ENCODE measurements at regions not wholly inside any gene's neighbourhood (a gene's known extent, or its start where the extent isn't known, plus 50 kb on each side); places are given as distances from the start of the nearest gene placed in this dataset.
A peak's percentile ranks its signal among the peaks of the same experiment; 100 is the strongest.
"Not testable (repeated sequence)": the region's sequence is repeated elsewhere in the genome, so short reads cannot be mapped to it uniquely, and the experiment has no call there.

DNA sequence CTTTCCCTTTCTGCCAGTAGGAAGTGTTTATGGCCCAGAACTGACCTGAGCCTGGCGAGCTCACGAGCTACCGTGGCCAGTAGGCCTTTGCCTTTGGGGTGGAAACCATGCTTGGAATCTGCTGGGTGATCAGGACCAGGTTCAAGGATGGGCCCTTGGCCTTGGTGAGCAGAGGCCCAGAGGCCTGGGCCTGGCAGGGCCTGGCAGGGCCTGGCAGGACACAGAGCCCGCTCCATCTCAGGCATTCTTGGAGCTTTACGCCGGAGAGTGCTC, 184.8 kb upstream of the RTL1 start:
- Mint-ChIP-seq H3K27me3 (peaks cover 7 to 27% of the 10 kb centered on the region in 2 donors), H3K27ac (peak overlapping the region in 1 of 8 donors; percentile 21), H3K4me1 (no peaks in the 10 kb centered on the region), H3K36me3 (no peaks in the 10 kb centered on the region), H3K4me3 (no peak overlapping the region), H3K9me3 (peaks cover 0 to 3% (median 0%) of the 10 kb centered on the region in 5 donors)
- POLR2A ChIA-PET: no interaction called here
- H3K27me3 ChIP-seq (ENCODE audit: insufficient read depth, low read length, poor library complexity, severe bottlenecking): no peaks in the 10 kb centered on the region
- H3K36me3 ChIP-seq (ENCODE audit: insufficient read depth, low read length): no peaks in the 10 kb centered on the region
- no peaks in the 10 kb centered on the region for H3K9me3 ChIP-seq (ENCODE audit: low read length)
- H3K4me1 ChIP-seq (ENCODE audit: insufficient read depth, low read length): no peaks in the 10 kb centered on the region
- no peak for DNase-seq
- CTCF ChIA-PET: no interaction called here
- no peak overlapping the region for H3K27ac ChIP-seq (ENCODE audit: low read depth, low read length)
- no peak overlapping the region for H3K4me3 ChIP-seq (ENCODE audit: low read length)

DNA sequence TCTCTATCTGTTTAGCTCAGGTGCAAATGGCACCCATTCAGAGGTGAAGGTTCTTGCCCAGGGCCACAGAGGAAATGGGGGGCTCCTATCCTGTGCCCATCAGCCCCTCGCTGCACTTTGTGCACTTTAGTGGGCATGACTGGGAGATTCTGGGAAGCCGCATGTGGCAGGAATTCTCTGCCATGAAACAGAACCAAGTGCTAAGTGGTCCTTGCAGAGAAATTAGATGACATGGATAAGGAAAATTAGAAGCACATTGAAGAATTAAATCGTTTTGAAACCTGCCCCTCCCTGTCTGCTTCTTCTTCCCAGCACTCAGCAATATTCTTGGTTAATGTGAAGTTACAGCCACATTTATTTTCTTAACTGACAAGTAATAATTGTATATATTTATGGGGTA, 185.2 kb upstream of the RTL1 start:
- no peaks in the 10 kb centered on the region for H3K27me3 ChIP-seq (ENCODE audit: insufficient read depth, low read length, poor library complexity, severe bottlenecking)
- no peak overlapping the region for H3K4me3 Mint-ChIP-seq
- CTCF ChIA-PET: no interaction called here
- H3K27me3 Mint-ChIP-seq: peaks cover 7 to 27% of the 10 kb centered on the region in 2 donors
- peaks cover 0 to 3% (median 0%) of the 10 kb centered on the region in 5 donors for H3K9me3 Mint-ChIP-seq
- POLR2A ChIA-PET: no interaction called here
- no peak overlapping the region for H3K4me3 ChIP-seq (ENCODE audit: low read length)
- no peaks in the 10 kb centered on the region for H3K9me3 ChIP-seq (ENCODE audit: low read length)
- no peak for DNase-seq
- H3K27ac Mint-ChIP-seq: no peak overlapping the region
- no peak overlapping the region for H3K27ac ChIP-seq (ENCODE audit: low read depth, low read length)
- H3K4me1 ChIP-seq (ENCODE audit: insufficient read depth, low read length): no peaks in the 10 kb centered on the region
- no peaks in the 10 kb centered on the region for H3K4me1 Mint-ChIP-seq
- H3K36me3 ChIP-seq (ENCODE audit: insufficient read depth, low read length): no peaks in the 10 kb centered on the region
- H3K36me3 Mint-ChIP-seq: no peaks in the 10 kb centered on the region

DNA sequence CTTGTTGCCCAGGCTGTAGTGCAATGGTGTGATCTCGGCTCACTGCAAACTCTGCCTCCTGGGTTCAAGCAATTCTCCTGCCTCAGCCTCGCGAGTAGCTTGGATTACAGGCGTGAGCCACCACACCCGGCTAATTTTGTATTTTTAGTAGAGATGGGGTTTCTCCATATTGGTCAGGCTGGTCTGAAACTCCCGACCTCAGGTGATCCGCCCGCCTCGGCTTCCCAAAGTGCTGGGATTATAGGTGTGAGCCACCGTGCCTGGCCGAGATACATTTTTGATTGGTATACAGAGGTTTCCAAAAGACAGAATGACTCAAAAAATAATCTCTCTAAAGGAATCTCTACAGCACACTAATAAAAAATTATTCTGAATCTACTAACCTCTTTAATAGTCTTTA, 187.0 kb upstream of the RTL1 start:
- CTCF ChIA-PET; DNase-seq; POLR2A ChIA-PET; H3K27ac Mint-ChIP-seq; H3K4me3 Mint-ChIP-seq; H3K36me3 Mint-ChIP-seq; H3K36me3 ChIP-seq (ENCODE audit: insufficient read depth, low read length); H3K4me1 Mint-ChIP-seq; H3K27ac ChIP-seq (ENCODE audit: low read depth, low read length); H3K27me3 ChIP-seq (ENCODE audit: insufficient read depth, low read length, poor library complexity, severe bottlenecking); H3K9me3 ChIP-seq (ENCODE audit: low read length); H3K4me1 ChIP-seq (ENCODE audit: insufficient read depth, low read length); H3K9me3 Mint-ChIP-seq; H3K4me3 ChIP-seq (ENCODE audit: low read length): not testable (repeated sequence)
- H3K27me3 Mint-ChIP-seq: peaks cover 5 to 29% of the 10 kb centered on the region in 2 donors

DNA sequence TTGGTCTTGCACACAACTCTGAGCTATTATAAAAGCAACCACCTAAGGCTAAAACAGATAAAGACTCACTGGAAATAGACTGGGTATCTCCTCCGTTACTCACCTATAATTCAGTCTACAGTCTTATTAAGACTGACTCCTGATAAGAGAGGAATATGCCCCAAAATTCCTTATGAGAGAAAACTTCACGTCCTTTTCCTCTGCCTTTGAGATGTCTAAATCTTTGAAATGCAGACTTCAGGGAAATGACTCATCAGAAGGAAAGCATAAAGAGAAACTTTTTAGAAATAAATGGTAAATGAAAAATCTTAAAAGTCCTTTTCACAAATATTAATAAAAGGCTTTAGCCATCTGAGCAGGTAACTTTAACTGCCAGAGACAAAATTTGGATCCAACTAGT, 187.5 kb upstream of the RTL1 start:
- H3K4me3 ChIP-seq (ENCODE audit: low read length): no peak overlapping the region
- no peaks in the 10 kb centered on the region for H3K36me3 ChIP-seq (ENCODE audit: insufficient read depth, low read length)
- Mint-ChIP-seq H3K27me3 (peaks cover 5 to 30% of the 10 kb centered on the region in 2 donors), H3K36me3 (no peaks in the 10 kb centered on the region), H3K4me3 (no peak overlapping the region), H3K9me3 (peaks cover 0 to 1% (median 0%) of the 10 kb centered on the region in 5 donors), H3K27ac (no peak overlapping the region), H3K4me1 (no peaks in the 10 kb centered on the region)
- ChIA-PET POLR2A (no interaction called here), CTCF (no interaction called here)
- H3K9me3 ChIP-seq (ENCODE audit: low read length): no peaks in the 10 kb centered on the region
- no peak for DNase-seq
- H3K27ac ChIP-seq (ENCODE audit: low read depth, low read length): no peak overlapping the region
- no peaks in the 10 kb centered on the region for H3K27me3 ChIP-seq (ENCODE audit: insufficient read depth, low read length, poor library complexity, severe bottlenecking)
- no peaks in the 10 kb centered on the region for H3K4me1 ChIP-seq (ENCODE audit: insufficient read depth, low read length)

DNA sequence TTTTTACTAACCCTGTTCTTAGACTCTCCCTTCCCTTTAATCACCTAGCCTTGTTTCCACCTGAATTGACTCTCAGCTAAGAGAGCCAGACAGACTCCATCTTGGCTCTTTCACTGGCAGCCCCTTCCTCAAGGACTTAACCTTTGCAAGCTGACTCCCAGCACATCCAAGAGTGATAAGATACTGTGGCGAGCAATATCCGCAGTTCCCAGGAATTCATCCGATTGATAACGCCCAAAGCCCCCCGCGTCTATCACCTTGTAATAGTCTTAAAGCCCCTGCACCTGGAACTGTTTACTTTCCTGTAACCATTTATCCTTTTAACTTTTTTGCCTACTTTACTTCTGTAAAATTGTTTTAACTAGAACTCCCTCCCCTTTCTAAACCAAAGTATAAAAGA, 191.4 kb upstream of the RTL1 start:
- H3K27me3 ChIP-seq (ENCODE audit: insufficient read depth, low read length, poor library complexity, severe bottlenecking); H3K4me1 Mint-ChIP-seq; H3K4me1 ChIP-seq (ENCODE audit: insufficient read depth, low read length); H3K9me3 Mint-ChIP-seq; POLR2A ChIA-PET; H3K4me3 ChIP-seq (ENCODE audit: low read length); H3K9me3 ChIP-seq (ENCODE audit: low read length); H3K4me3 Mint-ChIP-seq; H3K36me3 ChIP-seq (ENCODE audit: insufficient read depth, low read length); H3K27ac Mint-ChIP-seq; H3K27ac ChIP-seq (ENCODE audit: low read depth, low read length); H3K36me3 Mint-ChIP-seq; DNase-seq; CTCF ChIA-PET: not testable (repeated sequence)
- H3K27me3 Mint-ChIP-seq: peaks cover 12 to 43% of the 10 kb centered on the region in 2 donors

DNA sequence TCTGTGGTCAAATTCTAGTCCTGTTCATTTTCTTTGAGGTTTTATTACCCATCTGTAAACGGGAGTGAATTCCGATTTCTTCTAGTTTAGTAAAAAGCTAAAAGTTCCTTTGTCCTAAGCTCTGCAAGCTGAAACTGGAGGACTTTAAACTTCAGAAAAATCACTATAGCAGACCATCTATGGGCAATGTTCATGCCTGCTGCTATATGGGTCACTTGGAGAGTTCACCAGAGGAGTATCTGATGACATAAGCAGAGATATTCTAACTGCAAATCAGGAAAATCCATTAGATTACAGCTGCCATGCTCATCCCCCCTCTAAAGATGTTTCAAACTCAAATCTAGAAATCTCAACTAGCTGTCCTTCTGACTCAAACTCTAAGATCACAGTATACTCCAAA, 193.0 kb upstream of the RTL1 start:
- Histone ChIP-seq H3K27me3 (ENCODE audit: insufficient read depth, low read length, poor library complexity, severe bottlenecking) (no peaks in the 10 kb centered on the region), H3K9me3 (ENCODE audit: low read length) (no peaks in the 10 kb centered on the region), H3K4me3 (ENCODE audit: low read length) (no peak overlapping the region), H3K4me1 (ENCODE audit: insufficient read depth, low read length) (no peaks in the 10 kb centered on the region), H3K36me3 (ENCODE audit: insufficient read depth, low read length) (no peaks in the 10 kb centered on the region), H3K27ac (ENCODE audit: low read depth, low read length) (no peak overlapping the region)
- peaks cover 0 to 6% (median 0%) of the 10 kb centered on the region in 5 donors for H3K9me3 Mint-ChIP-seq
- no peak overlapping the region for H3K27ac Mint-ChIP-seq
- ChIA-PET CTCF (no interaction called here), POLR2A (no interaction called here)
- no peak for DNase-seq
- H3K36me3 Mint-ChIP-seq: no peaks in the 10 kb centered on the region
- no peak overlapping the region for H3K4me3 Mint-ChIP-seq
- H3K4me1 Mint-ChIP-seq: no peaks in the 10 kb centered on the region
- H3K27me3 Mint-ChIP-seq: peaks cover 18 to 43% of the 10 kb centered on the region in 2 donors

- no peak for DNase-seq
- Mint-ChIP-seq H3K4me1 (no peaks in the 10 kb centered on the region), H3K27me3 (peaks cover 18 to 47% of the 10 kb centered on the region in 2 donors), H3K4me3 (no peak overlapping the region), H3K9me3 (peaks cover 0 to 6% (median 0%) of the 10 kb centered on the region in 5 donors), H3K27ac (no peak overlapping the region), H3K36me3 (no peaks in the 10 kb centered on the region)
- H3K9me3 ChIP-seq (ENCODE audit: low read length): no peaks in the 10 kb centered on the region
- POLR2A ChIA-PET: no interaction called here
- no peak overlapping the region for H3K4me3 ChIP-seq (ENCODE audit: low read length)
- H3K4me1 ChIP-seq (ENCODE audit: insufficient read depth, low read length): no peaks in the 10 kb centered on the region
- no peaks in the 10 kb centered on the region for H3K27me3 ChIP-seq (ENCODE audit: insufficient read depth, low read length, poor library complexity, severe bottlenecking)
- no peaks in the 10 kb centered on the region for H3K36me3 ChIP-seq (ENCODE audit: insufficient read depth, low read length)
- H3K27ac ChIP-seq (ENCODE audit: low read depth, low read length): no peak overlapping the region
- CTCF ChIA-PET: no interaction called here
These were observed 193.7 kb upstream of the RTL1 start for GRCh38 chr14:101097109-101097793.

DNA sequence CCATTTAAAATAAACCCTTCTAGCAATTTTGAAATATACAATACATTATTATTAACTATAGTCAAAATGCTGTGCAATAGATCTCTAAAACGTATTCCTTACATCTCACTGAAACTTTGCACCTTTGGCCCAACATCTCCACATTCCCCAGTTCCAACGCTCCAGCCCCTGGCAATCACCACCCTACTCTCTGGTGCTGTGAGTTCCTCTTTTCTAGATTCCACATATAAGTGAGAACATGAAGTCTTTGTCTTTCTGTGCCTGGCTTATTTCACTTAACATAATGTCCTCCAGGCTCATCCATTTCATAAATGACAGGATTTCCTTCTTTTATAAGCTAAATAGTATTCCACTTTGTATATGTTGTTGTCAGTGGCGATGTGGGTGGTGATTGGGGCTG, 194.7 kb upstream of the RTL1 start:
- POLR2A ChIA-PET: no interaction called here

DNA sequence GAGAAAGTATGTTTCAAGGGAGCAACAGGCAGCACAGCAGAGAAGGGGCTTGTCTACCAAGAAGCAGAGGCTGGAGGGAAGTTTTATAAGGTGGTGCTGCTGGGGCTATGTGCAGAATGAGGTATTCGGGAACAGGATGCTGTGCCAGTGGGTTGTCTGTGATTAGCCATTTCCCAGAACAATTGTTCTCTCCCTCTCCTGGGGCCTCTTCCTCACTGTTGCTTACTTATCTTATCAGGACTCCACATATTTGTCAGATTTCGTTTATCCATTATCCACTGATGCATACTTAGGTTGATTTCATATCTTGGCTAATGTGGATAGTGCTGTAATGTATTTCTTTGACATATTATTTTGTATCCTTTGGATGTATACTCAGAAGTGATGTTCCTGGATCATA, 195.1 kb upstream of the RTL1 start:
- Mint-ChIP-seq H3K9me3 (peaks cover 0 to 6% (median 0%) of the 10 kb centered on the region in 5 donors), H3K4me3 (no peak overlapping the region), H3K27me3 (peaks cover 19 to 45% of the 10 kb centered on the region in 2 donors), H3K4me1 (no peaks in the 10 kb centered on the region), H3K36me3 (no peaks in the 10 kb centered on the region), H3K27ac (no peak overlapping the region)
- Histone ChIP-seq H3K36me3 (ENCODE audit: insufficient read depth, low read length) (no peaks in the 10 kb centered on the region), H3K4me3 (ENCODE audit: low read length) (no peak overlapping the region), H3K27me3 (ENCODE audit: insufficient read depth, low read length, poor library complexity, severe bottlenecking) (no peaks in the 10 kb centered on the region), H3K9me3 (ENCODE audit: low read length) (no peaks in the 10 kb centered on the region), H3K27ac (ENCODE audit: low read depth, low read length) (no peak overlapping the region), H3K4me1 (ENCODE audit: insufficient read depth, low read length) (no peaks in the 10 kb centered on the region)
- ChIA-PET POLR2A (no interaction called here), CTCF (no interaction called here)
- no peak for DNase-seq

More for the DNA sequence above, 194.7 kb upstream of the RTL1 start:
- Histone ChIP-seq H3K36me3 (ENCODE audit: insufficient read depth, low read length) (no peaks in the 10 kb centered on the region), H3K27me3 (ENCODE audit: insufficient read depth, low read length, poor library complexity, severe bottlenecking) (no peaks in the 10 kb centered on the region), H3K4me1 (ENCODE audit: insufficient read depth, low read length) (no peaks in the 10 kb centered on the region), H3K27ac (ENCODE audit: low read depth, low read length) (no peak overlapping the region), H3K4me3 (ENCODE audit: low read length) (no peak overlapping the region), H3K9me3 (ENCODE audit: low read length) (no peaks in the 10 kb centered on the region)
- Mint-ChIP-seq H3K36me3 (no peaks in the 10 kb centered on the region), H3K4me1 (no peaks in the 10 kb centered on the region), H3K27ac (no peak overlapping the region), H3K4me3 (no peak overlapping the region), H3K9me3 (peaks cover 0 to 6% (median 0%) of the 10 kb centered on the region in 5 donors), H3K27me3 (peaks cover 18 to 45% of the 10 kb centered on the region in 2 donors)
- DNase-seq: no peak
- CTCF ChIA-PET: no interaction called here
